ENCODE measurements at regions not wholly inside any gene's neighbourhood (a gene's known extent, or its start where the extent isn't known, plus 50 kb on each side); places are given as distances from the start of the nearest gene placed in this dataset.

DNA sequence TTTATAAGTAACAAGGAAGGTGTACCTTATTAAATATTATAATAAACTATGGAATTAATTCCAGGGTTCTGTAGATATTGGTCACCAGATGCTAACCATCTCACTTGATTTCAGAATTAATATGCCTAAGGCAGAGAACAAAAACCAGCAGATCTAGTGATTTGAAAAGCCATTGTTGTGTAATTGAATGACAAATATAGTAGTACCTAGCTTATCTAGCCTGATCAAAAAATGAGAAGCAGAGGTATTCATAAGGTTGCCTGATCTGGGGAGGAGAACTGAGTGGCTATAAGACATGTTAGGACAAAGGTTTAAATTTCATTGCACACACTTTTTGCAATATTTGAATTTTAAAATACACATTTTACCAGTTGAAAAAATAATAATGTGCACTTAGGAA, 132.0 kb upstream of the UBE2E3 start:
- intact Hi-C loops (cut with DNase I) = no loop called here
- Histone ChIP-seq H3K9me3 (no peaks in the 10 kb centered on the region), H3K4me3 (no peak overlapping the region), H3K36me3 (no peaks in the 10 kb centered on the region), H3K27ac (no peak overlapping the region), H3K4me1 (no peaks in the 10 kb centered on the region), H3K27me3 (no peaks in the 10 kb centered on the region)
- ATAC-seq (no peak), DNase-seq (no peak)
- no peak for TF ChIP-seq POLR2A (IDR thresholded peaks at IDR 0.05)
- TF ChIP-seq, protein P1, sequence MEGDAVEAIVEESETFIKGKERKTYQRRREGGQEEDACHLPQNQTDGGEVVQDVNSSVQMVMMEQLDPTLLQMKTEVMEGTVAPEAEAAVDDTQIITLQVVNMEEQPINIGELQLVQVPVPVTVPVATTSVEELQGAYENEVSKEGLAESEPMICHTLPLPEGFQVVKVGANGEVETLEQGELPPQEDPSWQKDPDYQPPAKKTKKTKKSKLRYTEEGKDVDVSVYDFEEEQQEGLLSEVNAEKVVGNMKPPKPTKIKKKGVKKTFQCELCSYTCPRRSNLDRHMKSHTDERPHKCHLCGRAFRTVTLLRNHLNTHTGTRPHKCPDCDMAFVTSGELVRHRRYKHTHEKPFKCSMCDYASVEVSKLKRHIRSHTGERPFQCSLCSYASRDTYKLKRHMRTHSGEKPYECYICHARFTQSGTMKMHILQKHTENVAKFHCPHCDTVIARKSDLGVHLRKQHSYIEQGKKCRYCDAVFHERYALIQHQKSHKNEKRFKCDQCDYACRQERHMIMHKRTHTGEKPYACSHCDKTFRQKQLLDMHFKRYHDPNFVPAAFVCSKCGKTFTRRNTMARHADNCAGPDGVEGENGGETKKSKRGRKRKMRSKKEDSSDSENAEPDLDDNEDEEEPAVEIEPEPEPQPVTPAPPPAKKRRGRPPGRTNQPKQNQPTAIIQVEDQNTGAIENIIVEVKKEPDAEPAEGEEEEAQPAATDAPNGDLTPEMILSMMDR (IDR thresholded peaks at IDR 0.05) = no peak

DNA sequence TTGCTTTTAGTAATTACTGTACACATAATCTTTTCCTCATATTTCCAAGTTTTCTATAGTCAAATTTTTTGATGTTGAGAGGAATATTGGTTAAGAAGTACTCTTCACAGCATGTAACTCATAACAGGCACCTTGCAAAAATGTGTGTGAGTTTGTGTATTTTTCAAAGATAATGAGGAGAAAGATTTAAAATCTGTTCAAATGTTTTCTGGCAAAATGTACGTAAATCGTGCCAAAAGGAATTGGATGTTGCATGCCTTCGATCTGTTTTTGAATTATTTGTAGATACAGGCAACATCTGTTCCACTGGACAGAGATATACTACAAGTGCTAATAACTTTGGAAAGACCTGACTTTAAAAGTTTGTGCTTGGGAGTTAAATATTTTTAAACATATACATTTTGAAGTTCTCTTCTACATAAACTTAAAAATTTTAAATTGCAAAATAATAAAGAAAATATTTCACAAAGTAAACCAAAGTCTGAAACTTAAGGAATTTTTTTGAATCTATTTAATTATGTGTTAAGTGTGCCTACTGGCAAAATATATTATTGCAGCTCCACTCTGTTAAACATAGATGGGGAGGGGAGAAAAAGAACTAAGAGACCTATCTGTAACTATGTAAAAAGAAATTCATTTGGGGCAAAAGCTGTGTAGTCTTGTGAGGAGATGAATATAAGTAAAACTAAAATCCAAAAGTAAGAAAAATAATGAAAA, 133.5 kb upstream of the UBE2E3 start:
- Histone ChIP-seq H3K36me3 (no peaks in the 10 kb centered on the region), H3K4me3 (no peak overlapping the region), H3K27me3 (no peaks in the 10 kb centered on the region), H3K9me3 (no peaks in the 10 kb centered on the region), H3K27ac (no peak overlapping the region), H3K4me1 (no peaks in the 10 kb centered on the region)
- no peak for ATAC-seq
- no peak for DNase-seq
- intact Hi-C loops (cut with DNase I) = no loop called here
- 66% methylated on average over 3 of the region's 3 CpGs for WGBS (ENCODE audit: insufficient coverage, low coverage, low lambda C conversion rate, missing lambda C conversion rate)
- TF ChIP-seq, protein P1 (IDR thresholded peaks at IDR 0.05) = no peak
- TF ChIP-seq POLR2A (IDR thresholded peaks at IDR 0.05) = no peak

DNA sequence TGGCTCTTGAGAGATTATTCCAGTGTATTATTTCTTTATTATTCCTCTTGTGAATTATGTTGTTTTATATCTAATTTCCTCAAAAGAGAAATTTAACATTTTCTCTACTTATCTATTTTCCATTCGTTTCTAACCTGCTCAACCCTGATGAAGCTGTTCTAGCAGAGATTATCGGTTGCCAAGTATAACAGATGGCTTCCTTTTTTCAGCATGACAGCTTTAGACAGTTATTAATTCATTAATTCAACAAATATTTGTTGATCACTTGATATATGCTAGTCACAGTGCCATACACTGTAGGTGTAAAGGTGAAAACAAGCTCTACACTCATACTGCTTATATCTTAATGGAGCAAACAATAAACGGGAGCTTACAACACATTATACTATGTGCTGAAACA, 137.9 kb upstream of the UBE2E3 start:
- H3K4me1 ChIP-seq = no peaks in the 10 kb centered on the region
- DNase-seq (no peak), ATAC-seq (no peak)
- H3K36me3 ChIP-seq = no peaks in the 10 kb centered on the region
- H3K27ac ChIP-seq = no peak overlapping the region
- H3K9me3 ChIP-seq = no peaks in the 10 kb centered on the region
- TF ChIP-seq, protein P1 (IDR thresholded peaks at IDR 0.05) = no peak
- TF ChIP-seq POLR2A (IDR thresholded peaks at IDR 0.05) = no peak
- WGBS (ENCODE audit: insufficient coverage, low coverage, low lambda C conversion rate, missing lambda C conversion rate) = 48% methylated on average over 3 of the region's 3 CpGs
- intact Hi-C loops (cut with DNase I) = no loop called here
- H3K4me3 ChIP-seq = no peak overlapping the region
- H3K27me3 ChIP-seq = no peaks in the 10 kb centered on the region

GRCh38 chr2:180840641-180841040, 139.8 kb upstream of the UBE2E3 start:
- ATAC-seq (no peak), DNase-seq (no peak)
- no peaks in the 10 kb centered on the region for H3K9me3 ChIP-seq
- H3K27ac ChIP-seq = no peak overlapping the region
- no peaks in the 10 kb centered on the region for H3K36me3 ChIP-seq
- H3K27me3 ChIP-seq = no peaks in the 10 kb centered on the region
- WGBS (ENCODE audit: insufficient coverage, low coverage, low lambda C conversion rate, missing lambda C conversion rate) = 86% methylated on average over 9 of the region's 9 CpGs
- intact Hi-C loops (cut with DNase I) = no loop called here
- H3K4me3 ChIP-seq = no peak overlapping the region
- no peaks in the 10 kb centered on the region for H3K4me1 ChIP-seq
- TF ChIP-seq, protein P1 (IDR thresholded peaks at IDR 0.05) = no peak
- TF ChIP-seq POLR2A (IDR thresholded peaks at IDR 0.05) = no peak

- H3K4me3 ChIP-seq = no peak overlapping the region
Measured at GRCh38 chr2:180829836-180830235, 150.6 kb upstream of the UBE2E3 start.

More at GRCh38 chr2:180829836-180830235, 150.6 kb upstream of the UBE2E3 start:
- TF ChIP-seq, protein P1 (IDR thresholded peaks at IDR 0.05) = no peak
- TF ChIP-seq POLR2A (IDR thresholded peaks at IDR 0.05) = no peak
- intact Hi-C loops (cut with DNase I) = no loop called here
- H3K9me3 ChIP-seq = no peaks in the 10 kb centered on the region
- no peaks in the 10 kb centered on the region for H3K36me3 ChIP-seq
- no peak overlapping the region for H3K27ac ChIP-seq
- ATAC-seq (no peak), DNase-seq (no peak)
- H3K27me3 ChIP-seq = no peaks in the 10 kb centered on the region
- H3K4me1 ChIP-seq = no peaks in the 10 kb centered on the region

Measured in right lobe of liver (tissue), 6 donors.